Muscle layer of colon (tissue), 2 donors: ENCODE measurements at regions not wholly inside any gene's neighbourhood (a gene's known extent, or its start where the extent isn't known, plus 50 kb on each side); places are given as distances from the start of the nearest gene placed in this dataset.

Experiments
- H3K27ac ChIP-seq: one replicate; pipeline ENCODE4 v1.7.0; 2013; ENCODE audit warnings: low read depth, mild to moderate bottlenecking, low read length, moderate library complexity
- H3K27me3 ChIP-seq, 2 donors: one replicate each; pipeline ENCODE4 v1.7.0; 2013; ENCODE audit warnings: low read length in 2 of 2, mild to moderate bottlenecking in 2 of 2; ENCODE audit not compliant: insufficient read depth in 2 of 2, control insufficient read depth in 1 of 2
- H3K36me3 ChIP-seq: one replicate; pipeline ENCODE4 v1.7.0; 2013; ENCODE audit warnings: mild to moderate bottlenecking, low read length; ENCODE audit not compliant: insufficient read depth
- H3K4me1 ChIP-seq: one replicate; pipeline ENCODE4 v1.7.0; 2013; ENCODE audit warnings: mild to moderate bottlenecking, low read length; ENCODE audit not compliant: insufficient read depth
- H3K4me3 ChIP-seq, 2 donors: one replicate each; pipeline ENCODE4 v1.7.0; 2013; ENCODE audit warnings: low read length in 2 of 2, low read depth in 1 of 2, mild to moderate bottlenecking in 1 of 2, moderate library complexity in 1 of 2
- H3K9ac ChIP-seq: one replicate; pipeline ENCODE4 v1.7.0; 2013; ENCODE audit warnings: low read length
- H3K9me3 ChIP-seq: one replicate; pipeline ENCODE4 v1.7.0; 2013; ENCODE audit warnings: mild to moderate bottlenecking, low read length
- donor health status: abdominal sarcoma.
- donor health status: Adenocarcinoma of cecum.

- Histone ChIP-seq H3K4me1 (no peaks in the 10 kb centered on the region), H3K36me3 (no peaks in the 10 kb centered on the region), H3K27me3 (no peaks in the 10 kb centered on the region), H3K27ac (no peak overlapping the region), H3K9ac (no peak overlapping the region), H3K9me3 (no peaks in the 10 kb centered on the region), H3K4me3 (no peak overlapping the region)
These were observed 1428.3 kb upstream of the TENM3 start for GRCh38 chr4:180814875-180815417.

GRCh38 chr4:180817529-180817928 is 1425.7 kb upstream of the TENM3 start:
- H3K27ac ChIP-seq = no peak overlapping the region
- H3K4me3 ChIP-seq = no peak overlapping the region

GRCh38 chr4:180823108-180823507 is 1420.1 kb upstream of the TENM3 start:
- H3K27ac ChIP-seq = no peak overlapping the region
- no peak overlapping the region for H3K9ac ChIP-seq
- H3K4me1 ChIP-seq = no peaks in the 10 kb centered on the region
- no peaks in the 10 kb centered on the region for H3K9me3 ChIP-seq
- no peaks in the 10 kb centered on the region for H3K36me3 ChIP-seq
- no peaks in the 10 kb centered on the region for H3K27me3 ChIP-seq
- no peak overlapping the region for H3K4me3 ChIP-seq

More at GRCh38 chr4:180817529-180817928, 1425.7 kb upstream of the TENM3 start:
- H3K9ac ChIP-seq = no peak overlapping the region
- no peaks in the 10 kb centered on the region for H3K4me1 ChIP-seq
- H3K36me3 ChIP-seq = no peaks in the 10 kb centered on the region
- H3K27me3 ChIP-seq = no peaks in the 10 kb centered on the region
- H3K9me3 ChIP-seq = no peaks in the 10 kb centered on the region

- no peak overlapping the region for H3K9ac ChIP-seq
These were observed 1415.8 kb upstream of the TENM3 start for GRCh38 chr4:180827232-180828009.

GRCh38 chr4:180828455-180829018 is 1414.7 kb upstream of the TENM3 start:
- Histone ChIP-seq H3K36me3 (no peaks in the 10 kb centered on the region), H3K27ac (no peak overlapping the region), H3K9ac (no peak overlapping the region), H3K9me3 (no peaks in the 10 kb centered on the region), H3K4me3 (no peak overlapping the region), H3K4me1 (no peaks in the 10 kb centered on the region), H3K27me3 (no peaks in the 10 kb centered on the region)

More at GRCh38 chr4:180827232-180828009, 1415.8 kb upstream of the TENM3 start:
- Histone ChIP-seq H3K9me3 (no peaks in the 10 kb centered on the region), H3K36me3 (no peaks in the 10 kb centered on the region), H3K27me3 (no peaks in the 10 kb centered on the region), H3K27ac (no peak overlapping the region), H3K4me1 (no peaks in the 10 kb centered on the region), H3K4me3 (peak overlapping the region in 1 of 2 donors; percentile 63)

GRCh38 chr4:180832073-180832472 is 1411.1 kb upstream of the TENM3 start:
- Histone ChIP-seq H3K9me3 (no peaks in the 10 kb centered on the region), H3K36me3 (no peaks in the 10 kb centered on the region), H3K4me1 (no peaks in the 10 kb centered on the region), H3K4me3 (no peak overlapping the region), H3K27ac (no peak overlapping the region), H3K9ac (no peak overlapping the region), H3K27me3 (no peaks in the 10 kb centered on the region)

GRCh38 chr4:180840142-180840541 is 1403.1 kb upstream of the TENM3 start:
- H3K4me3 ChIP-seq = no peak overlapping the region
- H3K9ac ChIP-seq = no peak overlapping the region
- no peaks in the 10 kb centered on the region for H3K36me3 ChIP-seq
- H3K27me3 ChIP-seq = no peaks in the 10 kb centered on the region
- H3K4me1 ChIP-seq = no peaks in the 10 kb centered on the region
- H3K27ac ChIP-seq = no peak overlapping the region
- H3K9me3 ChIP-seq = no peaks in the 10 kb centered on the region

GRCh38 chr4:180850318-180850940 is 1392.8 kb upstream of the TENM3 start:
- Histone ChIP-seq H3K9me3 (no peaks in the 10 kb centered on the region), H3K9ac (no peak overlapping the region), H3K27ac (no peak overlapping the region), H3K27me3 (no peaks in the 10 kb centered on the region), H3K36me3 (no peaks in the 10 kb centered on the region), H3K4me1 (no peaks in the 10 kb centered on the region), H3K4me3 (no peak overlapping the region)

- H3K4me1 ChIP-seq = no peaks in the 10 kb centered on the region
- H3K4me3 ChIP-seq = no peak overlapping the region
- no peak overlapping the region for H3K27ac ChIP-seq
- no peaks in the 10 kb centered on the region for H3K9me3 ChIP-seq
- H3K9ac ChIP-seq = no peak overlapping the region
- H3K36me3 ChIP-seq = no peaks in the 10 kb centered on the region
- no peaks in the 10 kb centered on the region for H3K27me3 ChIP-seq
These were observed 1390.5 kb upstream of the TENM3 start for GRCh38 chr4:180852738-180853137.

GRCh38 chr4:180855184-180855583 is 1388.0 kb upstream of the TENM3 start:
- H3K36me3 ChIP-seq = no peaks in the 10 kb centered on the region
- no peaks in the 10 kb centered on the region for H3K4me1 ChIP-seq
- H3K27me3 ChIP-seq = no peaks in the 10 kb centered on the region
- no peaks in the 10 kb centered on the region for H3K9me3 ChIP-seq
- no peak overlapping the region for H3K4me3 ChIP-seq
- H3K9ac ChIP-seq = no peak overlapping the region
- H3K27ac ChIP-seq = no peak overlapping the region

- no peaks in the 10 kb centered on the region for H3K4me1 ChIP-seq
- H3K27me3 ChIP-seq = no peaks in the 10 kb centered on the region
- H3K36me3 ChIP-seq = no peaks in the 10 kb centered on the region
- H3K9me3 ChIP-seq = no peaks in the 10 kb centered on the region
- H3K4me3 ChIP-seq = no peak overlapping the region
- H3K27ac ChIP-seq = no peak overlapping the region
- no peak overlapping the region for H3K9ac ChIP-seq
These were observed 1383.0 kb upstream of the TENM3 start for GRCh38 chr4:180860089-180860720.
